Omental fat pad (tissue), 3 donors: ENCODE measurements at regions not wholly inside any gene's neighbourhood (a gene's known extent, or its start where the extent isn't known, plus 50 kb on each side); places are given as distances from the start of the nearest gene placed in this dataset.

ENCODE experiments used
- ATAC-seq: fragments of 150-250 bp; one replicate; pipeline ENCODE4 v1.9.1; 2016; ENCODE audit warnings: mild to moderate bottlenecking, moderate library complexity; ENCODE audit not compliant: low FRiP score
- DNase-seq: peaks from one replicate; pipeline ENCODE4 v3.0.0-alpha.2; 2019; ENCODE audit warnings: low spot score
- CTCF ChIP-seq, 3 donors: fragments of 450-650 bp; IDR thresholded peaks; one replicate each; pipeline ENCODE4 v1.5.1; 2016 to 2017; ENCODE audit warnings: antibody characterized with exemption in 3 of 3, mild to moderate bottlenecking in 3 of 3, moderate library complexity in 2 of 3

GRCh38 chr13:109840893-109841287 is 54.5 kb upstream of the IRS2 start:
- no peak for ATAC-seq
- DNase-seq = no peak
- no peak for TF ChIP-seq CTCF (IDR thresholded peaks at IDR 0.05)

GRCh38 chr13:109840201-109840892 is 54.0 kb upstream of the IRS2 start:
- DNase-seq (no peak), ATAC-seq (no peak)
- no peak for TF ChIP-seq CTCF (IDR thresholded peaks at IDR 0.05)

GRCh38 chr13:109836629-109837607 is 50.5 kb upstream of the IRS2 start:
- ATAC-seq (no peak), DNase-seq (no peak)
- no peak for TF ChIP-seq CTCF (IDR thresholded peaks at IDR 0.05)
